GM21423 (cell line): ENCODE measurements at regions not wholly inside any gene's neighbourhood (a gene's known extent, or its start where the extent isn't known, plus 50 kb on each side); places are given as distances from the start of the nearest gene placed in this dataset.

Experiments used
- ATAC-seq: cut with Tn5 transposase; IDR thresholded peaks from one replicate; pipeline ENCODE4 v1.9.1; 2021; ENCODE audit warnings: mild to moderate bottlenecking, moderate library complexity; ENCODE audit not compliant: unreplicated experiment

DNA sequence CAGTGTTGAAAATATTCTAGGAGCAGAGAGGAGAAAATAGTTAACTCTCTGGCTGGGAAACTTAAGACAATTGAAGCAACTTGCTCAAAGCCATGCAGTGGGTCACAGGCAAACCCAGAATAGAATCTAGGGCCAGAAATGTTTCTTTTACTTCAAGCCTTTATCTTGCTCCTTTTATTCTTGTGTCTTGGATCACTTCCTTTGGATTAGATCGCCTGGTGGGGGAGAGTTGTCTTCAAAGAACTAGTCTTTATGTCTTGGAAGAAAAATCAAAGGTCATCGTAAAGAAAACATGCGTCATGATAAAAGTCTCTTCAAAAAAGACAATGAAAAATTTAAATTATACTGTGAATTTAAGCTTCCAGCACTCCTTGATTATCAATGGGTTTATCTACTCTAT, 493.6 kb upstream of the USP24 start:
- no peak for ATAC-seq

DNA sequence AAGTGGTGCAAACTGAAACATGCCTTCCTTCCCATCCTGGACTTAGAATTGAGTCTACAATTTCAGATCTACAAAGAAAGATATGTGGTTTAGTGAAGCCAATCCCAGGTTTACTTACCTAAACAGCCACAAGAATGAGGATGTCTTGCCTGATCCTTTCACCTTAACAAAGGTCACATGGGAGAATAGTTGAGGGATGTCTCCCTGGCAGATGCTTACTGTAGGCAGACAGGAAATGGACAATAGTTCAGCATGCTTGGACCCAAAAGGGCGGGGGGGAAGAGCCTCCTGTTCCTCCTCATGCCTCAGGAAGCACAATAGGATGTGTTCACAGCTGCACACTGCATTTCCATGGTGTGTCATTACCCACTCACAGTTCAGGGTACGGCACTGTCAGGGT, 492.7 kb upstream of the USP24 start:
- ATAC-seq = no peak

GRCh38 chr1:55707196-55707595, 492.0 kb upstream of the USP24 start:
- no peak for ATAC-seq

DNA sequence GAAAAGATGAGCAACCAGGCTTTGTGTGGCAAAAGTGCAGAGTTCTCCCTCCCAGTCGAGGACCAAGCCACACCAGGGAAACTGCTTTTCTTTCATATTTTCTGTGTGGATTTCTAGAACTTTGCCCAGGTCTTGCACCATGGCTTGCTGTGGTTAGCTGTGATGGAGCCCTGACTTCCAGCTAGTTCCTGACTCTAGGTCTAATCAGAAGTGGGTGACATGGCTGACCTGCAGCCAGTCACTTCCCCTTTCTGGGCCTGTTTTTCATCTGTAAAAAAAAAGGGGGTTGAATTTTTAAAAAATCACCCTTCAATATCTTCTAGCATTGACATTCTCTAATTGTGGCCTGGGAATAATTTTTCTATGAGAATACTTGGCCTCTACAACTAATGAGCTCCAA, 491.2 kb upstream of the USP24 start:
- ATAC-seq = no peak

- ATAC-seq = no peak
These were observed 488.7 kb upstream of the USP24 start for GRCh38 chr1:55703726-55704363.

DNA sequence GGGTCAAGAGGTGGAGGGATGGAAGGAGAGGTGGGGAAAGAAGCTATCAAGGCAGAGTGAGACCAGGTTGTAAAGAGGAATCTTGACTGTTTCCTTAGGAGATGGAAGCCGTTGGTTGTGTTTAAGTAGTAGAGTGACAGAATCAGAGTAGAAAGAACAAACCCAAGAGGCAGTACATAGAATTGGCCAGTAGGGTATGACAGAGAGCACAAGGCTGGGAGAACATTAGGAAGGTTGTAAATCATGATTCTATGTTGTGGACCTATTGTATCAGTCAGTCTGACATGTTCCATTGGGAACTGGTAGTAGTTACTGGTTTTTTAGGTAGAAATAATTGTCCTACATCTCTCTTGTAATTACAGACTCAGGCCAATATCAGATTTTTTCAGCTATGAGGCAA, 486.9 kb upstream of the USP24 start:
- peak; percentile 78 for ATAC-seq

GRCh38 chr1:55700359-55701130, 485.4 kb upstream of the USP24 start:
- ATAC-seq = no peak

DNA sequence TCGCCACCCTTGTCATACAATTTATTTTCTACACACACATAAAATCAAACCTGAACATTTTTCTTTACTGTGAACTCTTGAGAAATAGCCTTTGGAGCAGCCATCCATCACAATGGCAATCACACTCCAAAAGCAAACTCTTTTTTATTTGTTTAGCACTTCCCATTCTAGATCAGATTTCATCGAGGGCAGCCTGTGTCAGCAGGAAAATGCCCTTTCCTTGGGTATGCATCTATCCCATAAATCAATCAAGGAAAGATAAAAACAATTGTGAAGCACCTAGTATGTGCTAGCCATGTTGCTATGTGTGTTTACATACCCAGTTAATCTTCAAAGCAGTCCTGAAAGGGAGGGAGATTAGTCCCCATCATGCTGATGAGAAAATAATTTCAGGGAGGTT, 484.1 kb upstream of the USP24 start:
- ATAC-seq = no peak

DNA sequence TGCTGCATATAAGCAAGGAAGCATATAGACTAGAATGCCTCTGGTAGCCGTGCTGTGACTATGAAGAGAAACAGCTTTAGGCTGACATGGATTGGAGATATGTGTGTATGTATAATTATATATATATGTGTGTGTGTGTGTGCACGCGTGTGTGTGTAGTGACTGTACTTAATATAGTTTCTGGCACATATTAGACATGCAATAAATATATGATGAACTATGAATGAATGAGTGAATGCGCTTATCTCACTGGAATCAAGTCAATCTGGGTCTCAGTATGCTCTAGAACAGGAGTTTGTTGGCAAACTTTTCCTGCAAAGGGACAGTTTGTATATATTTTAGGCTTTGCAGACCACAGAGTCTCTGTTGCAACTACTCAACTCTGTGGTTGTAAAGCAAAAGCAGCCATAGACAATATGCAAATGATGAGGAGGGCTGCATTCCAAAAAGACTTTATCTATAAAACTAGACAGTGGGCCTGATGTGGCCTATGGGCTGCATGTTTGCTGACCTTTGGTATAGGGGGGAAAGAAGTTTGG, 482.9 kb upstream of the USP24 start:
- ATAC-seq = no peak

DNA sequence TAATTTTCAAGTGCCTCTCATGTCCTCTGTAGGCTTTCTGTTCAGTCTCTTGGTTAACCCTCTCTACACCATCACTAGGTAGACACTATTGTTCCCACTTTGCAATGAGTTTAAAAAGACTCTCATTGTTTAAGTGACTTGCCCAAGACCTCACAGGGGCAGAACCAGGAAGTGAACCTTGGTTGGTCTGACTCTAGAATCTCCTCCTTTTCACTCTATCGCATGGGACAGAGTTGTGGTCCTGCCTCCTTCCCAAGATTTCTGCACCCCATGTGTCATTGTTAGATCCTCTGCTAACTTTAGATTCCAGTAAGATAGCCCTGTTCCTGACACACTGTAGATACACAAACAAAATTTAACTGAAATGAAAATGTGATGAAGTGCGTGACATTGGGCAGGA, 481.7 kb upstream of the USP24 start:
- ATAC-seq = no peak

DNA sequence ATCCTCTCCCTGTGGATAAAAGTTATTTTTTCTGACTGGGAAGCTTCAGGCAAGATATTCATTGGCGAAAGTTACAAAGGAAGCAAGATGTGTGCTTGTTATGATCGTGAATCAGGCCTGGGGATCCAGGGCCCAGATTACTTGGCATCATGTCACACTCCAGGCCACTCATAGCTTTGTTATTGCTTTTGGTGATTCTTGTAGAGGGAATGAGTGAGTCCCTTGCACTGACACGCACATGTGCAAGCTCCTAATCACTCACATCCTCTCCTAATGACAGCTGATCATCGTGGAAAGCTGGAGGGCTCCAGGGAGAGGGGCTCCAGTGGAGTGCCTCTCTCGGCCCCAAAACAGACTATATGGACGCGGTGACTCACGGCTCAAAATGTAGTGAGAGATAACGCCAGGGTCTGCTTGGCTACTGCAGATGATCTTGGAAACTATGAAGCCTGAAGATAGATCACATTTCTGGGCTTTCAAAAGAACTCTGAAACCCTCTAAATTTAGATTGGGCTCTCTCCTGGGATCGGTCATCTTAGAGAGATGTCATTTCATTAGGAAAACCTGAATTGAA, 481.1 kb upstream of the USP24 start:
- no peak for ATAC-seq

- no peak for ATAC-seq
These were observed 480.4 kb upstream of the USP24 start for GRCh38 chr1:55695552-55695951.

DNA sequence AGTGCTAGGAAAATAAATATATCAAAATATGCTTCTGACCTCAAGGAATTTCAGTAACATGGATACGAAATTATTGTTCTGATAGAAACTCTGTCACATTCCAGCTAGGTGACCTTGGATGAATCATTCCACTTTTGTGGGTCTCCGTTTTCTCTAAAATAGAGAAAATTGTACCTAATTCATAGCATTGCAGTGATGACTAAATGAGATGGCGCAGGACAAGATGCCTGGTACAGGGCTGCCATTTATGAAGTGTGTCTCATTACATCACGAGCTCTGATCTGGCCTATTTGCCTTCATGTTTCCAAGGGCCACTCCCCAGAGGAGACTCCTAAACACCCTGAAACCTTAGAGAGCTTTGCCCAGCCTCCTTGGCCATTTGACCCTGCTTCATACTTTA, 480.0 kb upstream of the USP24 start:
- no peak for ATAC-seq

DNA sequence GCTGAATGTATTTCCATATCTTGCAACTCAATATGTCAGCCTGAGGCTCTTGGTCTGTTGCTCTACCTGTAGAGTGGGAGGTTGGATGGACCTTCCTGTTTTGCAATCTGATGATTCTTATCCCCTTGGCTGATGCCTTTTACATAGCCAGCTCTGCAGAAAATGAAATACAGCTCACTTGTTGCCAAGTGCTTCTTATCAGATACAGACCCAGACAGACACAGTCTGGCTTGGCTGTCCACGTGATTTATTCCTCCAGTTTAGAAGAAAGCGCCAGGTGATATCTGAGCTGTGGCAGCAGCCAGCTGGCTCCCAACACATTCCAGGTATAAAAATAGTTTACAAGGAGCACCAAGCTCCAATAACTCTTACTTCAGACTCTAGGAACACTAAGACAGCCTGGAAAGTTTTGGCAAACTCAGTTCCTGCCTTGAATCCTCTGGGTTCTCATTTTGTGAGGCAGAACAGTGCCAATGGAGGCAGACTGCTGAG, 479.2 kb upstream of the USP24 start:
- no peak for ATAC-seq

- ATAC-seq = no peak
These were observed 477.6 kb upstream of the USP24 start for GRCh38 chr1:55692726-55693125.

DNA sequence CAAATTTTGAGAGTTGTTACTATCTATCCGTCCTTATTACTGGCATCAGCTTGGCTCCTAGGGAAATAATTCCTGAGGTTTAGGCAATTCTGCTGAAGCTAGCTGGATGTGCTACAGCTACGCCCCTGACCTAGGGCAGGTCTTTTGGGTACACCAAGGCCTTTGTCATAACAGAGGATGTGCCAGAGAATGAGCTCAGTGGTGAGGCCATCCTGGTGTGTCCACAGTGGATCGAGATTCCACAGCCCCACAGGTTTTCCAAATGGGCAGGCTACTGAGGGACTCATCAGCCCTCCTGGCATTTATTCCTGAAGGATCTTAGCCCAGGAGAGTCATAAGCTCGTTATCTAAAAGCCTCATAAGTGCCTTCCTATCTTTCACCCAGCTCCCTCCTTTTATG, 475.2 kb upstream of the USP24 start:
- ATAC-seq = no peak

DNA sequence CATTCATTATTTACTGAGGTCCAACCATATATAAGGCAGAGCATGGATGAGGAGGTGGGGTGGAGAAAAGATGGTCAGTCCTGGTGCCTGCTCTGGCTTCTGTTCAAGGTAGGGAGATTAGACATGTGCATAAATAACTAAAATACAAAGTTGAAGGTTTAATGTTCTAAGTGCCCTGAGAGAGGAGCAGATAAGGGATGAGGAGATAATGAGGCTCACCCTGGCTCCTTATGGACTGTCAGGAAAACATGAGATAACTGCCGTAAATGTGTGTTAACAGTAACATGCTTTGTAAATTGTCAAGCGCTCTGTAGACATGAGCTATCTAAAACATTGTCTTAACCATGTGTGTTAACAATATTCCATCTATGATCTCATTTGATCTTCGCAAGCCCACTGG, 474.6 kb upstream of the USP24 start:
- no peak for ATAC-seq

DNA sequence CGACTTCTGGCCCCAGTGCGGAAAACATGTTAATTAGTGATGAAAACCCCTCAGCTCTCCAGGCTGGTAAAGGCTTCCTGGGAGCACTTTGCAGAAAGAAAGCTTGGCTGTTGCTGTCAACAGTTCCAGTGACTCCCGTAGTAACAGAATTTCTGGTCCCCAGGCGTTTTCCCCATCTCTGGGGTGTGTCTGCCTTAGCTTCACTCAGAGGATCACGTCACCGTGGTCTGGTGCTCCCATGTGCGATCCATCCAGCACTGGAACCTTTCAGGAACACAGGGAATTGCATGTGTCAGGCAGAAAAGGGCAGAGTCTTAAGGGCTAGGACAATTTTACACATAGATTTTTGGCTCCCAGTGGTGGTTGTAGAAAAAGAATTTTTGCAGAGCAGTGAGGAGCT, 470.4 kb upstream of the USP24 start:
- ATAC-seq = no peak

DNA sequence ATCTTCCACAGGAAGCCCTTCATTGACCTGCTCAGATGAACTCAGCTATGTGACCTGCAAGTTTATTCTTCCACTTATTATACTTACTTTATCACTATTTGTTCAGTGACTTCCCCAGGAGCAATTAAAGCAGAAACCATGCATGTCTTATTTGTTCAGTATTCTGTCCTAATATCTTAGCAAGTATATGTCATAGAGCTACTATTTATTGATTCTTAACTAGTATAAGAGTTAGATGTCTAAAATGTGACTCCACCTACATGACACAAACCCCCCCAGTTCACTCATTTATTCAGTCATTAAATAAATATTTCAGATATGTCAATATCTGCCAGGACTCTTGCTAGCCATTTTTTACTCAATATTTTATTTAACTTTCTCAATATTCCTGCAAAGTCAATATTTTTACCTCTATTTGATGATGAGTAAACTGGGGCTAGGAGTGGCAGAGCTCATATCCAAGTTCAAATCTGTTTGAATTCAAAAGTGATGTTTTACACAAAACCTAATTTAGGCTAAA, 469.0 kb upstream of the USP24 start:
- no peak for ATAC-seq

- ATAC-seq = no peak
These were observed 467.0 kb upstream of the USP24 start for GRCh38 chr1:55682198-55682597.

DNA sequence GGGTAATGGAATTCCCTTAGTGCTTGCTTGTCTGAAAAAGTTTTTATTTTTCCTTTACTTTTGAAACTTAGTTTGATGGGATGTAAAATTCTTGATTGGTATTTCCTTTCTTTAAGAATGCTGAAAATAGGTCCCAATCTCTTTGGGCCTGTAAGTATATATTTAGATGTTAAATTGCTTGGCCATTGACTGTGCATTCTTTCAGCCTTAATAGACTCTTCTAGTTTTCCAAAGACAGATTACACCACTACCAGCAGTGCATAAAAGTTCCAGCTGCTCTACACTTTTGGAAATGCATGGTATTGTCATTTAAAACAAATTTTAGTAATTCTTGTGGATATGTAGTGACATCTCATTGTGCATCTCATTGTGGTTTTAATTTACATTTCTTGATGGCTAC, 464.8 kb upstream of the USP24 start:
- no peak for ATAC-seq

GRCh38 chr1:55673416-55673815, 458.3 kb upstream of the USP24 start:
- ATAC-seq = no peak
